ENCODE measurements at regions not wholly inside any gene's neighbourhood (a gene's known extent, or its start where the extent isn't known, plus 50 kb on each side); places are given as distances from the start of the nearest gene placed in this dataset.
"Not testable (repeated sequence)": the region's sequence is repeated elsewhere in the genome, so short reads cannot be mapped to it uniquely, and the experiment has no call there.

DNA sequence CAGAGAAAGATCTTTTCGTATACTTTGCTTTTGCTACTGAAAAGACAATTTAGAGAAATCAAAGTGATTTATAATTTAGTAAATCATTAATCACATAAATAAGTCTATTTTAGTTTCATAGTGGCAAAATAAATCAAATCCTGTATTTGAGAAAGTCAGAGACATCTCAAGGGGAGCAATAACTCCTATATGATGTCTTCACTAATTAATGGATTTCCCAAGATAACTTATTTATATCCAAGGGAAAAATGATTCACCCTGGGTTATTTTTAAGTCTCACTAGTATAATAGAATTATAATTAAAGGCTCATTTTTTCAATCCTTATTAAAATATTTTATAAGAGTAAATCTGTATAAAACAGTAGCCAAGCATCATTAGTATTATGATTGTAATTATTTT, 177.8 kb upstream of the GIMD1 start:
- in situ Hi-C loops (cut with HindIII; ENCODE audit: low pct_unique_long_range_greater_than_20kb, low sequenced_read_pairs): no loop called here
- Histone ChIP-seq H3K9me3 (ENCODE audit: control insufficient read depth, insufficient read depth, low read depth, low read length) (no peaks in the 10 kb centered on the region), H3K4me1 (ENCODE audit: control insufficient read depth, insufficient read depth, low read length) (no peaks in the 10 kb centered on the region), H3K36me3 (ENCODE audit: control insufficient read depth, insufficient read depth, low read length) (no peaks in the 10 kb centered on the region), H3K27ac (ENCODE audit: low read length) (no peak overlapping the region), H3K4me3 (ENCODE audit: low read depth in 2 of 2, low read length in 2 of 2) (no peak overlapping the region), H3K27me3 (ENCODE audit: control insufficient read depth, insufficient read depth, low read length) (no peaks in the 10 kb centered on the region)
- intact Hi-C loops (cut with micrococcal nuclease; ENCODE audit: unreplicated experiment): no loop called here
- ChIA-PET POLR2A (no interaction called here), CTCF (no interaction called here)
- no TSS peak for BruUV-seq (replicated peaks)
- TF ChIP-seq CTCF (IDR thresholded peaks at IDR 0.05): no peak
- TF ChIP-seq, protein P1, sequence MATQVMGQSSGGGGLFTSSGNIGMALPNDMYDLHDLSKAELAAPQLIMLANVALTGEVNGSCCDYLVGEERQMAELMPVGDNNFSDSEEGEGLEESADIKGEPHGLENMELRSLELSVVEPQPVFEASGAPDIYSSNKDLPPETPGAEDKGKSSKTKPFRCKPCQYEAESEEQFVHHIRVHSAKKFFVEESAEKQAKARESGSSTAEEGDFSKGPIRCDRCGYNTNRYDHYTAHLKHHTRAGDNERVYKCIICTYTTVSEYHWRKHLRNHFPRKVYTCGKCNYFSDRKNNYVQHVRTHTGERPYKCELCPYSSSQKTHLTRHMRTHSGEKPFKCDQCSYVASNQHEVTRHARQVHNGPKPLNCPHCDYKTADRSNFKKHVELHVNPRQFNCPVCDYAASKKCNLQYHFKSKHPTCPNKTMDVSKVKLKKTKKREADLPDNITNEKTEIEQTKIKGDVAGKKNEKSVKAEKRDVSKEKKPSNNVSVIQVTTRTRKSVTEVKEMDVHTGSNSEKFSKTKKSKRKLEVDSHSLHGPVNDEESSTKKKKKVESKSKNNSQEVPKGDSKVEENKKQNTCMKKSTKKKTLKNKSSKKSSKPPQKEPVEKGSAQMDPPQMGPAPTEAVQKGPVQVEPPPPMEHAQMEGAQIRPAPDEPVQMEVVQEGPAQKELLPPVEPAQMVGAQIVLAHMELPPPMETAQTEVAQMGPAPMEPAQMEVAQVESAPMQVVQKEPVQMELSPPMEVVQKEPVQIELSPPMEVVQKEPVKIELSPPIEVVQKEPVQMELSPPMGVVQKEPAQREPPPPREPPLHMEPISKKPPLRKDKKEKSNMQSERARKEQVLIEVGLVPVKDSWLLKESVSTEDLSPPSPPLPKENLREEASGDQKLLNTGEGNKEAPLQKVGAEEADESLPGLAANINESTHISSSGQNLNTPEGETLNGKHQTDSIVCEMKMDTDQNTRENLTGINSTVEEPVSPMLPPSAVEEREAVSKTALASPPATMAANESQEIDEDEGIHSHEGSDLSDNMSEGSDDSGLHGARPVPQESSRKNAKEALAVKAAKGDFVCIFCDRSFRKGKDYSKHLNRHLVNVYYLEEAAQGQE (IDR thresholded peaks at IDR 0.05; ENCODE audit: insufficient read depth in 1 of 2, low read depth in 2 of 2, low read length in 1 of 2): no peak
- TF ChIP-seq POLR2AphosphoS5 (IDR thresholded peaks at IDR 0.05; ENCODE audit: low read depth, low read length): no peak
- TF ChIP-seq TCF7L2 (IDR thresholded peaks at IDR 0.05; ENCODE audit: low read depth, low read length): no peak
- TF ChIP-seq SIN3A (IDR thresholded peaks at IDR 0.05; ENCODE audit: borderline replicate concordance, insufficient read depth, low read depth, low read length): no peak
- DNase-seq (ENCODE audit: low read depth, low spot score): no peak
- no peak for ATAC-seq

GRCh38 chr4:106542609-106543008, 174.0 kb upstream of the GIMD1 start:
- not testable (repeated sequence) for ATAC-seq

GRCh38 chr4:106541253-106541652, 172.7 kb upstream of the GIMD1 start:
- BruUV-seq (replicated peaks): no TSS peak
- ChIA-PET POLR2A (no interaction called here), CTCF (no interaction called here)
- no peak for ATAC-seq
- no peak for TF ChIP-seq CTCF (IDR thresholded peaks at IDR 0.05)
- TF ChIP-seq SIN3A (IDR thresholded peaks at IDR 0.05; ENCODE audit: borderline replicate concordance, insufficient read depth, low read depth, low read length): no peak
- TF ChIP-seq TCF7L2 (IDR thresholded peaks at IDR 0.05; ENCODE audit: low read depth, low read length): no peak
- TF ChIP-seq, protein P1 (IDR thresholded peaks at IDR 0.05; ENCODE audit: insufficient read depth in 1 of 2, low read depth in 2 of 2, low read length in 1 of 2): no peak
- no peak for TF ChIP-seq POLR2AphosphoS5 (IDR thresholded peaks at IDR 0.05; ENCODE audit: low read depth, low read length)
- intact Hi-C loops (cut with micrococcal nuclease; ENCODE audit: unreplicated experiment) (no loop called here), in situ Hi-C loops (cut with HindIII; ENCODE audit: low pct_unique_long_range_greater_than_20kb, low sequenced_read_pairs) (no loop called here)
- no peak for DNase-seq (ENCODE audit: low read depth, low spot score)
- Histone ChIP-seq H3K4me3 (ENCODE audit: low read depth in 2 of 2, low read length in 2 of 2) (no peak overlapping the region), H3K27ac (ENCODE audit: low read length) (no peak overlapping the region), H3K27me3 (ENCODE audit: control insufficient read depth, insufficient read depth, low read length) (no peaks in the 10 kb centered on the region), H3K9me3 (ENCODE audit: control insufficient read depth, insufficient read depth, low read depth, low read length) (no peaks in the 10 kb centered on the region), H3K36me3 (ENCODE audit: control insufficient read depth, insufficient read depth, low read length) (no peaks in the 10 kb centered on the region), H3K4me1 (ENCODE audit: control insufficient read depth, insufficient read depth, low read length) (no peaks in the 10 kb centered on the region)

More at GRCh38 chr4:106542609-106543008, 174.0 kb upstream of the GIMD1 start:
- H3K4me1 ChIP-seq (ENCODE audit: control insufficient read depth, insufficient read depth, low read length); BruUV-seq (replicated peaks); in situ Hi-C loops (cut with HindIII; ENCODE audit: low pct_unique_long_range_greater_than_20kb, low sequenced_read_pairs); H3K4me3 ChIP-seq (ENCODE audit: low read depth in 2 of 2, low read length in 2 of 2); H3K27ac ChIP-seq (ENCODE audit: low read length); H3K9me3 ChIP-seq (ENCODE audit: control insufficient read depth, insufficient read depth, low read depth, low read length); POLR2A ChIA-PET; CTCF ChIA-PET; H3K27me3 ChIP-seq (ENCODE audit: control insufficient read depth, insufficient read depth, low read length); H3K36me3 ChIP-seq (ENCODE audit: control insufficient read depth, insufficient read depth, low read length); intact Hi-C loops (cut with micrococcal nuclease; ENCODE audit: unreplicated experiment); DNase-seq (ENCODE audit: low read depth, low spot score): not testable (repeated sequence)

Measured in Panc1 (cell line).